D721Med (cell line): ENCODE measurements at regions not wholly inside any gene's neighbourhood (a gene's known extent, or its start where the extent isn't known, plus 50 kb on each side); places are given as distances from the start of the nearest gene placed in this dataset.

Experiments used
- DNase-seq: peaks from one replicate; pipeline ENCODE4 v3.0.0; 2011; ENCODE audit warnings: low spot score; ENCODE audit not compliant: insufficient read length
- FAIRE-seq: peaks from 2 replicates; lab custom pipeline; 2011; peaks lifted over from hg19 to GRCh38; lab: Jason Lieb, UNC
- TF ChIP-seq, protein P1 (sequence below): IDR thresholded peaks from 2 replicates; pipeline ENCODE4 v1.5.1; 2012; ENCODE audit warnings: mild to moderate bottlenecking, control low read depth; ENCODE audit not compliant: insufficient read depth; ENCODE audit errors: missing control alignments

DNA sequence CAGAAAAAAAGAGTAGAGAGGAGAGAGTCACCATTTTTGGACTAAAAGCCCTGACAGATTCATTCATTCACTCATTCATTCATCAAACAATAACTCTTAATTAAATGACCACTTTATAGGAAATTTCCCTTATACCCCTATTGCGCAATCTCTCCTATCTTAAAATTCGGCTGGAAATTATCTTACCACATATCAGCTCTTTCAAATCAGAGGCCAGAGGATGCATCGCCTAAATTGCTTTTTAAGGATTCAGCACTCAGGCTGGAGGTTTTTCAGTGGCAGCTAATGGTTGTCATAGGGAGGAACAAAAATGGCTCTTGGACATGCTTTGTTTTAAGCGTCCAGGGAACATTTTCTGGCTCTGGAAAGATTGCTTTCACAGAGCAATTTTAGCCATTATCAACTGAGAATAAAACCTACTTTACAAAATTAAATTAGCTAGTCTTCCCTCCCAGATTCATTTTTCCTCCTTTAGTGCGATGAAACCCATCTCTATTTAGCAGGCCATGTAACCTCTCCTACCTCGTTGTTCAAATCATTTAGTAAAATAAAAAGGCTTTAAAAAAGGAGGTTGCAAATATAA is 115.2 kb downstream of the OLFM4 start:
- DNase-seq: no peak
- FAIRE-seq: no peak
- TF ChIP-seq, protein P1, sequence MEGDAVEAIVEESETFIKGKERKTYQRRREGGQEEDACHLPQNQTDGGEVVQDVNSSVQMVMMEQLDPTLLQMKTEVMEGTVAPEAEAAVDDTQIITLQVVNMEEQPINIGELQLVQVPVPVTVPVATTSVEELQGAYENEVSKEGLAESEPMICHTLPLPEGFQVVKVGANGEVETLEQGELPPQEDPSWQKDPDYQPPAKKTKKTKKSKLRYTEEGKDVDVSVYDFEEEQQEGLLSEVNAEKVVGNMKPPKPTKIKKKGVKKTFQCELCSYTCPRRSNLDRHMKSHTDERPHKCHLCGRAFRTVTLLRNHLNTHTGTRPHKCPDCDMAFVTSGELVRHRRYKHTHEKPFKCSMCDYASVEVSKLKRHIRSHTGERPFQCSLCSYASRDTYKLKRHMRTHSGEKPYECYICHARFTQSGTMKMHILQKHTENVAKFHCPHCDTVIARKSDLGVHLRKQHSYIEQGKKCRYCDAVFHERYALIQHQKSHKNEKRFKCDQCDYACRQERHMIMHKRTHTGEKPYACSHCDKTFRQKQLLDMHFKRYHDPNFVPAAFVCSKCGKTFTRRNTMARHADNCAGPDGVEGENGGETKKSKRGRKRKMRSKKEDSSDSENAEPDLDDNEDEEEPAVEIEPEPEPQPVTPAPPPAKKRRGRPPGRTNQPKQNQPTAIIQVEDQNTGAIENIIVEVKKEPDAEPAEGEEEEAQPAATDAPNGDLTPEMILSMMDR: no peak

- TF ChIP-seq, protein P1: no peak
- DNase-seq (no peak), FAIRE-seq (no peak)
These were observed 116.2 kb downstream of the OLFM4 start for GRCh38 chr13:53144826-53145225.

DNA sequence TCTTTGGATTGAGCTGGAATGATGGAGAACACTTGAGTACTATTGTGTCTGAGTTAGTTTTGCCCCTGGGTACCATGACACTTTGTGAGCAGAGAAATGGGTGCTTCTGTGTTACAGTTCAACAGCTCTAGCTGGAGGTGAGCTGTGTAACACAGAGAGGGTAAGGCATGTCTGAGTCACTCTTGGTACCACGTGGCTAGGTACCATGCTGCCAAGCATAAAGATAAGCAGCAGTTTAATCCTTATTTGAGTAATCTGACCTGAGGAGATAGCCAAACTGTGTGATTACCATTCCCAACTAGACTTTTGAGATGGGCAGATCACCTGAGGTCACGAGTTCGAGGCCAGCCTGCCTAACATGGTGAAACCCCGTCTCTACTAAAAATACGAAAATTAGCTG is 122.0 kb downstream of the OLFM4 start:
- FAIRE-seq (no peak), DNase-seq (no peak)
- TF ChIP-seq, protein P1: no peak

- TF ChIP-seq, protein P1: peak; percentile 95
- no peak for DNase-seq
- peak; percentile 75 for FAIRE-seq
These were observed 122.9 kb downstream of the OLFM4 start for GRCh38 chr13:53151336-53152056.

DNA sequence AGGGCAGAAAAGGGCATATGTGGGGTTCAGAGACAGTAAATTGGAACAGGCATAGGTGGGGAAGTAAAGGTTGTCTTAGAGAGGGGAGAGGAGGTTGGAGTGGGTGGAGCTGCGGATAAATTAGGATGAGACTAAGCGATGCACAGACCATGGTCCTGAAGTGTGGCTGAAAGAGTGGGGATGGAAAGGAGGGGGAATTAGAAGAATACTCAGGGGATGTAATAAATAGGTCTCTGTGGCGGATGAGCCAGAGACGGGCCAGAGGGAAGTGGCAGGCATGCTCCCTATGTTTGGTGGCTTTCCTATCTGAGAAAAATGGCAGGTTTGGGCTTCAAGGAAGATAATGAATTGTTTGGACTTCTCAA is 123.4 kb downstream of the OLFM4 start:
- FAIRE-seq (no peak), DNase-seq (no peak)
- TF ChIP-seq, protein P1: no peak

DNA sequence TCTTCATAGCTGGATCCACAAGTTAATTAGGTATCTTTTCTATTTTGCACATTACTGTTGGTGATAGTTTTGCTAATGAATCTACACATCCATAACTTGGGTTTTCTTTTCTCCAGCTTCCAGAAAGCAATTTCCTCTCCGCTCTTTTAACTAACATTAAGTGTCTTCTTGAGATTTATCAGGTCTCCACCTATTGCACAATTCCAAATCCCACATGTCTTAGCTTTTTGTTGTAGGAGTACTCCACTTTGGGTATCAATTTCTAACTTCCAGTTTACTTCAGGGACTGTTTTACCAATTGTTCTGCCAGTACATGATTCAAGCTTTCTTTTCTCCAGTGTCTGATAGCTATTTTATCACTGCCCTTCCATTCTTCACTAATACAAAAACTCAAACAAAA is 129.6 kb downstream of the OLFM4 start:
- no peak for DNase-seq
- TF ChIP-seq, protein P1: no peak
- FAIRE-seq: no peak

- FAIRE-seq: no peak
- TF ChIP-seq, protein P1: no peak
- DNase-seq: no peak
These were observed 130.8 kb downstream of the OLFM4 start for GRCh38 chr13:53159431-53159830.
